ENCODE measurements at regions not wholly inside any gene's neighbourhood (a gene's known extent, or its start where the extent isn't known, plus 50 kb on each side); places are given as distances from the start of the nearest gene placed in this dataset.

- TF ChIP-seq ZNF687 (CRISPR knock-in tag; IDR thresholded peaks at IDR 0.05), result no peak
- no peak for TF ChIP-seq THRA (CRISPR knock-in tag; IDR thresholded peaks at IDR 0.05; ENCODE audit: borderline replicate concordance)
- no peak for TF ChIP-seq NCOR1 (IDR thresholded peaks at IDR 0.05; ENCODE audit: borderline replicate concordance, low read length)
- TF ChIP-seq THYN1 (CRISPR knock-in tag; IDR thresholded peaks at IDR 0.05; ENCODE audit: borderline replicate concordance, low read depth), result no peak
- no peak for TF ChIP-seq ZNF446 (CRISPR knock-in tag; IDR thresholded peaks at IDR 0.05)
- no peak for TF ChIP-seq AKAP8 (CRISPR knock-in tag; IDR thresholded peaks at IDR 0.05)
- no peak for TF ChIP-seq MLX (CRISPR knock-in tag; IDR thresholded peaks at IDR 0.05)
- TF ChIP-seq ZNF17 (CRISPR knock-in tag; IDR thresholded peaks at IDR 0.05), result no peak
- TF ChIP-seq EP300 (IDR thresholded peaks at IDR 0.05; ENCODE audit: low read depth in 2 of 2, low read length in 2 of 2), result no peak
- no peak for TF ChIP-seq EP300 (CRISPR knock-in tag; IDR thresholded peaks at IDR 0.05; ENCODE audit: borderline replicate concordance)
Measured at GRCh38 chr3:124157748-124158147, 165.8 kb upstream of the ROPN1 start (continued).

Data from HepG2 (cell line).